NCI-H2107 treated with DMSO at 0.1 percent for 48 hours (cell line): ENCODE measurements at regions not wholly inside any gene's neighbourhood (a gene's known extent, or its start where the extent isn't known, plus 50 kb on each side); places are given as distances from the start of the nearest gene placed in this dataset.
"Not testable (repeated sequence)": the region's sequence is repeated elsewhere in the genome, so short reads cannot be mapped to it uniquely, and the experiment has no call there.

Experiments used
- DNase-seq: peaks from one replicate; lab custom pipeline; 2025; ENCODE audit not compliant: unreplicated experiment; lab: John Stamatoyannopoulos, UW

DNA sequence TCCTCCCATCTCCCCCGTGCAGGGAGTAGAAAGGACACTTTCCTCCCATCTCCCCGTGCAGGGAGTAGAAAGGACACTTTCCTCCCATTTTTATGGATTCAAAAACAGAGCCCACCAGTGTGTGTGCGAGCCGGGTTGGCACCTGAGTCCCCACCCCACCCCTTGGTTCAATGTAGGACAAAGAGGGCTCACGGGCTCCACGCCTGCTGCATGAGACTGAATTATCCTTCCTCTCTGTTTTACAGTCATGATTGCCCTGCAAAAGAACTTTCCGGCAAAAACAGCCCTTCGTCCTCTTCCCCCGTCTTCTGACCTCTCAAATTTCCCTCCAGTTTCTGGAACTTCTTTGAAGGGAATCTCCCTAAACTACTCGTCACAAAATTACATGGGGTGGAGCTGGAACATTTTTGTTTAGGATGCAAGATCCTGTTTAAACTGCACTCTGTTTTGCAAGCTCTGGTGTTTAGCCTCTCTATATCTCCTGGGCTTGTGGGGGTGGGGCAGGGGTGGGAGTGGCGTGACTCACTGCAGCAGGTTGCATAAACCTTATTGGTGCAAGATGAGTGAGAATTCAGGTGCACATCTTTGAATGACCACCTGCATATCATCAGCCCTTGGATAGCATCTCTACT, 99.8 kb downstream of the PSMG1 start:
- DNase-seq = no peak

DNA sequence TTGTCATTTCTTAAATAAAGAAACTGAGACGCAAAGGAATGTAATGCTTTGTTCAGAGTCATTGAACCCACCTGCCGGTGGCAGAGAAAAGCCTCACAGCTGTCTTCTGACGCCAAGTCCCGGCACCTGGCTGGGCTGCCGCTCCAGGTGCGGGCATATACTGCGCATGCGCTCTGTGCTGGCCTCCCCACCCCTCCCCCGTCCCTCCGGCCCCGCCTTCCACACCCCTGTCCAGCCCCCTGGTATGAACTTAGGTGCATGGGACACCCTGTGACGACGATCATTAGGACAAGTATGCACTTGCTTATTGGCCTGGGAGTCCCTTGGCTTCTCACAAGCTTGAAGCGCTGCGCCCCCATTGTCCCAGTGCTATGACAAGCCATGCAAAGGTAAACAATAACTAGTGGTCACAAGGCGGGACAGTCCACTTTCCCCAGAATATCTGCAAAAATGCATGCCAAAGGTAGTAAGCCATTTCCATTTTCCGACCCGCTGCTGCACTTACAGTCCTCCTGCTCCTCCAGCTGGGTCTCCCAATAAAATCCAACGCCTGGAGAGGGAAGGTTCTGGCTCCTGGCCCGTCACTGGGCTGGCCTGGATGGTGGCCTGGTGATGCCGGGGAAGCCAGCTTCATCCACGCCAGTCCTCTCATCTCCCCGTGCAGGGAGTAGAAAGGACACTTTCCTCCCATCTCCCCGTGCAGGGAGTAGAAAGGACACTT, 100.4 kb downstream of the PSMG1 start:
- DNase-seq = peak; percentile 58

DNA sequence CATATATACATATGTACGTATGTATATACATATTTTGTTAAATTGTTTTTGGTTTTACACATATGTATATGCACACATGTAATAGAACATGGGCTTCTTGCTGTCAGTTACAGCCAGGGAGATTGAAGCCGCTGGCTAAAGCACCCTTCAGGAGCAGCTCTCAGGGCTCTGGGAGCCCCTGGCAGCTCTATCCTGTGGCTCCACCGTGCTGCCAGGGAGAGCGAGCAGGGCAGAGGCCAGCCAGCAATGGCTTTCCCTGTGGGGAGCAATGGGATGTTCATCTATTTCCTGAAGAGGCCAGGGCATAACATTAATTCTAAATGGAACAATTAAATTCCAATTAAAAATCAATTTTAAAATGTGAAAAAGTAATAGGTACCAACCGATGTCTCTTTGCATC, 102.9 kb downstream of the PSMG1 start:
- no peak for DNase-seq

DNA sequence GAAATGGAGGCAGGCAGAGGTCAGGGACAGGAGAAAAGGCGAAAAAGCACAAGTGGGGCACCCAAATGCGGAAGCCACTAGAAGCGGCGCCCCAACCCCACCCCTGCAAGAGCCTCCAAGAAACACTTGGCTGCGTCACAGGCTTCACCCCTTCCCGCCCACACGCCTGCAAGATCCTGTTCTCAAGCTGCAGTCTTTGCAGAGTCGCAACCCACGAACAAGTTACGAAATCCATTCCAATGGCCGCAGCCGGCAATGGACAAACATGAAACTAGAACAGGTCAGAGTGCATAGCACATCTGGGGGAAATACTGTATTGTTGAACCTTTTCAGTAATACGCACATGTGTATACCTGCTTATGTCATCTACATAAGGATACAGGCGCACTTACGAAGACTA, 103.6 kb downstream of the PSMG1 start:
- DNase-seq = no peak

DNA sequence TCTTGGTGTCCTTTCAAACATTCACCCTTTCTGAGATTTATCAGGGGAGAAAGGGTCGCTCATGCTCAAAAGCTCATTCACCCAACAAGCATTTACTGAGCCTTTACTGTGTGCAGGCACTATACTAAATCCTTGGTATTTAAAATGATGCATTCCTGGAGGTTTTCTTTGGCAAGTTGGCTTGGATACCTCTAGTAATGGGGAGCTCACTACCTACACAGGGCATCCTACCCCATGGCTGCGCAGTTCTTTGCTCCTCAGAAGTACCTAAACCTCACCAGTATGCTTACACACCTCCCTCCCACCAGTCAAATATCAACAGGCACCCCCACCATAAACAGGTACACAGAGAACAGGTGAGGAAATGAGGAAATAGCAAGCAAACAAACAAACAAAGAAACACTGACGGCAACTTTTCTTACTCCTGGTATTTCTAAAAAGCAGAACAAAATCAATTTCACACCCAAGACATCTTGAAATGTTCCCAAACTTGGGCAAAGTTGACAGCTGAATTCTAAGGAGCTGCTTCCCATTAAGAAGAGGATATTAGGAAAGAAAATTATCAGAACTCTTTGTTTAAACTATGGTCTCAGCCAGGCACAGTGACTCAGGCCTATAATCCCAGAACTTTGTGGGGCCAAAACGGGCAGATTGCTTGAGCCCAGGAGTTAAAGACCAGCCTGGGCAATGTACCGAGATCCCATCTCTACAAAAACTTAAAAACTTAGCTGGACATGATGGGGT, 104.8 kb downstream of the PSMG1 start:
- no peak for DNase-seq

DNA sequence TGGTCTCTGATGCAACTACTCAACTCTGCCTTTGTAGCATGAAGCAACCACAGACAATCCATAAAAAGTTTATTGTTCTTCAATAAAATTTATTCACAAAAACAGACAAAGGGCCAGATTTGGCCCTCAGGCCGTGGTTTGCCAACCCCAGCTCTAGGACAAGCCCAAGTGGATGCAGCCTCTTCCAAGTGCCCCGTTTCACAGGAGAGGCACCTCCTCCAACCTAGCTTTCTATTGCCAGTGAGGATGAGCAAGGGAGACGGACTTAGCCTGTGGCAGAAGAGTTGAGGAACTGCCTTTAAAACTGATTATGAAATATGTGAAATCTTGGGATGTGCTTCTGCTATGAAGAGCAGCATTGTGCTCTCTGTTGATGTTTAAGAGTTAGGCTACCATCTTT, 105.4 kb downstream of the PSMG1 start:
- DNase-seq = no peak

DNA sequence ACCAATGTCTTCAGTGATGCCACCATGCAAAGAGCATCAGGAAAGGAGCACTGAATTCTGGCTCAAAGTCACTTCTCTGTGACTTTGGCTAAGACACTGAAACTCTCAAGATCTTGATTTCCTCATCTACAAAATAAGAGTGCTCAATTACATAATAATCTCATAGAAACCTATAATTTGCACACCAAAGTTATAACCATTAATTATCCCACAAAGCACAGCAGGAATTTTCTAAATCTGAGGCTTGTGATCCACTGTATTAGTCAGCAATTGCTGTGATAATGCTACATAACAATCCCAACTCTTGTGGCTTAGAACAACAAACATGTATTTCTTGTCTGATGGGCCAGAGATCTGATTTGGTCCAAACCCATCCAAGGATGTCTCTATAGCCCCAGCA, 108.7 kb downstream of the PSMG1 start:
- DNase-seq = no peak

DNA sequence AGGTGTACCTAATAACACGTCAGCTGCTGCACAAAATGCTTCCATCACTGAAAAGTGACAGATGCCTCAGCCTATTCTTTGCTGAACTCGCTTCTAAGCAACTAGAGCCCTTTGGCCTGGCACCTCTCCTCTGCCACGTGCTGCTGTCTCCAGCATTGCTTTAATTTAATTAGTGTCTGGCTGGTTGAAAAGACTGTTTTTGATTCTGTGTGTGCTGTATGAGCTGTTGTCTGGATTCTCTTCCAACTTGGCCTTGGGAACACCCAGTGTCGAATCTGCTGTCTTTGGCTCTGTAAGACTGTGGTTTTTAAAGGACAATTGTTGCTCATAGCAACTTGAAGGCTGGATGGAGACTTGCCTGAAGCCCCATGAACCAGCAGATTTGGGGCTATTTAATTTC, 109.5 kb downstream of the PSMG1 start:
- no peak for DNase-seq

DNA sequence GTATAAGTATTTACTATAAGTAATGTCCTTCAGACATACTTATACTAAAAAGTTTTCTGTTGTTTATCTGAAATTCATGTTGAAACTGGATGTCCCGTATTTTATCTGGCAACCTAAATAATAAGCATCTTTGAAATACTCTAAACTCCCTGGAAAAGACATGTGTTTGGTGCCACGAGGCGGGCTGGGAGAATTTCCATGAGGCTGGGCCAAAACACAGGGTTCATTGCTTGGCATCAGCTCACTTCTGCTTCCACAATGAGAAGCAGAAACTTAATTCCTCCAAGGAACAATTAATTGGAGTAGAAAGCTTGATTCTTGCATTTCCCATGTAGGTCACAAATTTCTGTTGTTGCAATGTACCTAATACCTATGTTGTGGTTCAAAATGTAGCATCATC, 110.2 kb downstream of the PSMG1 start:
- DNase-seq = no peak

DNA sequence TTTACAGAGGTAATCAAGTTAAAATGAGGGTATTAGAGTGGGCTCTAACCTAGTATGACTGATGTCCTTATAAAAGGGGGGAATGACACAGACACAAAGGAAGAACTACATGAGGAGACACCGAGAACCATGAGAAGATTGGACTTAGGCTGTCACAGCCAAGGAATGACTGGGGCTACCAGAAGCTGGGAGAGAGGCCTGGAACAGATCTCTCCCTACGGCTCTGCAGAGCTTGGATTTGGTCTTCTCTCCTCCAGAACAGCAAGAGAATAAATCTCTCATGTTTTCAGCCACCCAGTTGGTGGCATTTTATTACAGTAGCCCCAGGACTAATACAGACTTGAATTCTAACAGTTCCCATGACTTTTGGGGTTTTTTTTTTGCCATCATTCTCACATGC, 110.8 kb downstream of the PSMG1 start:
- DNase-seq = no peak

DNA sequence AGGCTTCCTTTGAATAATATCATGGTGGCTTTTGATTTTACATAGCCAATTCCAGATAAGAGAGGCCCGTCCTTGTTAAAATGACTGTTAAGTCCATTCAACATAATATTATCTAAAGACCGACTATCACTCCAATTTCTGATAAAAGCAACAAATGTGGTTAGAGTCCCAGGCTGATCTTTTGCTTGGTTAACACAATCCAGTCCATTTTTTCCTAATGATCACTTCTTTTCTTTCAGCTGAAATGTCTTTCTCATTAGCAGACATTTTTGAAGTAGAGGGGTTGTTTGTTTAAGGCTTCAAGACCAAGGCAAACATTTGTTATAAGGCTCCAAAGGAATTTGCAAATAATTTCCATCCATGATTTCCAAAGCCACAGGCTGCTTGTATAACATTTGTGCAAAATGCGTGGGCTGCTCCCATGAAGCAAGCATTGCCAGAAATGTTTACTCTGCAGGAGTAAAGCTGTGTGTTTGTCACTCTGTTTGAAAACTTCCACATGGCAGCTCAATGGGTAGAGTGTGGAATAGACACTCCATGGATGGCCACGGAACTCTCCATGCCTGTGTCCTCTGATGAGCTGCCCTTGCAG, 111.5 kb downstream of the PSMG1 start:
- no peak for DNase-seq

DNA sequence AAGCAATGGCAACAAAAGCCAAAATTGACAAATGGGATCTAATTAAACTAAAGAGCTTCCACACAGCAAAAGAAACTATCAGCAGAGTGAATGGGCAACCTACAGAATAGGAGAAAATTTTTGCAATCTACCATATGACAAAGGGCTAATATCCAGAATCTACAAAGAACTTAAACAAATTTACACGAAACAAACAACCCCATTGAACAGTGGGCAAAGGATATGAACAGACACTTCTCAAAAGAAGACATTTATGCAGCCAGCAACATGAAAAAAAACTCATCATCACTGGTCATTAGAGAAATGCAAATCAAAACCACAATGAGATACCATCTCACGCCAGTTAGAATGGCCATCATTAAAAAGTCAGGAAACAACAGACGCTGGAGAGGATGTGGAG, 113.4 kb downstream of the PSMG1 start:
- not testable (repeated sequence) for DNase-seq

DNA sequence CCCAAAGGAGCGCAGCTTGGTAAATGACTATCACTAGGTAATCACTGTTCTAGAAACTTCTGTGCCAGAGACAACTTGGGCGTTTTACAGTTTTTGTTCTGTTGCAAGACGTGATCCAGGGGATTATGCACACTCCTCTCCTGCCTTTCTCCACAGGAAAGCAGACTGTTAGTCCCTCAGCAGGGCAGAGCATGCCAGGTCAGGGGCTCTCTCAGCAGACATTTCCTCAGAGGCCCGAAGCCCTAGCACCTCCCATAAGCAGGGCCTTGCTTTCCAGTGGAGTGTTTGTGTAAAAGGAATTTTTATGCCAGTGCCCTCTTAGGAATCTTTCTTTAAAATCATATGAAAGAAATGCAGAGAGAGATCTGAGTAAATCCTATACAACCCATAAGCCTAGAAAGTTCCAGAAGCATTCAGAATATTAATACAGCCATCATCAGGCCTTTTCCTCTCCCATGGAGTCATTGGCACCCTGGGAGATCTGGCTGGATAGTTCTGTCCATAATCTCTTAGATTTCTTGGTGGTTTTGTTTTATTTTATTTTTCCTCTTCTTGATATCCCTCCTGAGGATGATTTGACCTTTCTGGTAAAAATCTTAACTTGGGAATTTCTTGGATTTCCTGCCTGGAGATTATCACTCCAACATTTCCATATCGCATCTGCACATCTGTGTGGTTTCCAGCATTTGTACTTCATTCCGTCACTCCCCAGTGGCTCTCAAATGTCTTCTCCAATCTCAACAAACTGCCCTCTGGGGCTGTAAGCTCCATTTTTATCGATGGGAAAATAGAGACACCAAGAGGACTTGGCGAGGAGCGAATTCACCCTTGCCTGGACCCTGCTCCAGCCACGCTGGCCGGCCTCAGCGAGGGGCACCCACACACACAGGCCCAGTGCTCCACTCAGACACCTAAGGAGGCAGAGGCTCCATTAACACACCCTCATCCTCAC, 116.1 kb downstream of the PSMG1 start:
- DNase-seq = no peak

DNA sequence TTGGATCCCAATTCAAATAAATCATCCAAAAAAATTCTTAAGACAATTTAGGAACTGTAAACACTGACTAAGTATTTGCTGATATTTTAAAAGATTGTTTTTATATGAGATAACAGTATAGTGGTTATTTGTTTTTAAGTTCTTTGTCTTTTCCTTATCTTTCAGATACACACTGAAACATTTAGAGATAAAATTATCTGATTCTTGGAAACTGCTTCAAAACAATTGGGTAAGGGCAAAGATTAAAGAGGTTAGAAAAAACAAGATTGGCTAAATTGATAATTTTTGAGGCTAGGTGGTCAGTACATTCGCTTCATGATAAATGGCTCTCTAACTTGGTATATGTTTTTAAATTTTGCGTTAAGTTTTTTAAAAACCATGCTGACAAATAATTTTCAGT, 117.3 kb downstream of the PSMG1 start:
- no peak for DNase-seq

DNA sequence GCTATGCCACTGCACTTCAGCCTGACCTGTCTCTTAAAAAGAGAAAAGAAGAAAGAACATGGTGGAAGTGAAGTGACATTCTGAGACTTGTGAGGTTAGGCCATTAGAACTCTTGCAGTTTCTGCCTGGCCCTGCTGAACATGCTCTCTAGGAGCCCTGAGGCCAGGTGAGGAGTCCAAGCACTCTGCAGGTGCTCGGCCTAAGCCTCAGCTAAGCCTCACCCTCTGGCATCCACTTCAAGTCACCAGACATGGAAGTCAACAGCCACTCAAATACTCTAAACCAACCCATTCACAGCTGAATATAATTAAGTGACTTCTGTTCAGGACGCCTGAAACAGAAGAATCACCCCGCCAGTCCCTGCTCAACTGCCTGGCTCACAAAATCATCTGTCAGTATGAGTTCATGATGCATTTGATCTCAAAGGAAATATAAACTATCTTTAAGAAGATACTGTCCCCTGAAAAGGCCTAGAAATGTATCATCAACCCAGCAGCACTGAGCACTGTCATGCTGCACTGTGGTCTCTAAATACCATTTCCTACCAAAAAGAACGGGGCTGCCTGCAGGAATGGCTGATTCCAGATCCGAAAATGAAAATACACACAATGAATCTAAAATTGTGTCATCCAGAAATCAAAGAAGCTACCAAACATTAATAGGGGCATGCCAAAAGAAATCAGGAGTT, 118.8 kb downstream of the PSMG1 start:
- no peak for DNase-seq

DNA sequence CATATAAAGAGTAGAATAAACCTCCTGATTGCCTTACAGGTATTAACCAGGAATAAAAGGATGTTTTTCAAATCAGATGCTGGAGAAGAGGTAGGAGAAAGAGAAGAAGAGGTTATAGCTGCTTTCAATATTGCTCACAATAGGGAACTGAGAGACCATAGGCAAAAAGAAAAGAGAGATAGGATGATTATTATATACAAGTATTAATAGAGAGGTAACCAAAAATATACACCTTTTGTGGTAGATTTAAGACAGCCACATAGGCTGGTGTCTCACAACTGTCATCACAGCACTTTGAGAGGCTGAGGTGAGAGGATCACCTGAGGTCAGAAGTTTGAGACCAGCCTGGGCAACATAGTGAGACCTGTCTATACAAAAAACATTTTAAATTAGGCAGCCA, 119.7 kb downstream of the PSMG1 start:
- no peak for DNase-seq

DNA sequence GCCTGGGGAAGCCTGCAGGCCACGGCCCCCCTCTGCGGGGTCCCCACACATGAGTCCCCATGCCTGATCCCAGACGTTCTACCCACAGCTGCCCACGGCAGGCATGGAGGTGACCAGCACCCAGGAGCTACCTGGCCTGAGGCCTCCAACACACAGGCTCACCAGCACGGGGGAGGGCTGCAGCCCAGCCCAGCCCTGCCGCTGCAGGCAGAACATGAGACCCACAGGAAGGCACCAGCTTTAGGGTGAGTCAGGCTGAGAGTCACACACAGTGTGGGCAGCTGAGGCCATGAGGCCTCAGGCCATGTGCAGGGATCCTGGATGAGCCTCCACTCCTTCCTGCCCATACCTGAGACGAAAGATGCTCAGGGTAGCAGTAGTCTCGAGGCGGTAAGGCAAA, 121.1 kb downstream of the PSMG1 start:
- no peak for DNase-seq

DNA sequence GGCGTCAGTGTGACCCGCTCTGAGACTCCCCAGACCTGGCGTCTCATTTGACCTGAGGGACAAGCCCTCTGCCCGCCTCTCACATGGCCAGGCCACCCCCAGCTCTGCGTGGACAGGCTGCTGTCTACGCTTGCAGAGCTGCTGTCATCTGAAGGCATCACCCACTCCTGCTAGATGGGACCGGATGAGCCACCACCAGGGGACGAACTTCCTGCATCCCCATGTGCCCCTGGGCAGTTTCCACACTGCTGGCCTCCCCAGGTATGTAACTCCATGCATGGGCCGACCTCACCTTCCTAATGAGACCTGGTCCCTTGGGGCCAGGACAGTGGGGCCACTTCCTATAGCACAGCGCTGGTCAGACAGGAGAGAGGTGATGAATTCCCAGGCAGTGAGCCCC, 121.5 kb downstream of the PSMG1 start:
- DNase-seq = no peak

DNA sequence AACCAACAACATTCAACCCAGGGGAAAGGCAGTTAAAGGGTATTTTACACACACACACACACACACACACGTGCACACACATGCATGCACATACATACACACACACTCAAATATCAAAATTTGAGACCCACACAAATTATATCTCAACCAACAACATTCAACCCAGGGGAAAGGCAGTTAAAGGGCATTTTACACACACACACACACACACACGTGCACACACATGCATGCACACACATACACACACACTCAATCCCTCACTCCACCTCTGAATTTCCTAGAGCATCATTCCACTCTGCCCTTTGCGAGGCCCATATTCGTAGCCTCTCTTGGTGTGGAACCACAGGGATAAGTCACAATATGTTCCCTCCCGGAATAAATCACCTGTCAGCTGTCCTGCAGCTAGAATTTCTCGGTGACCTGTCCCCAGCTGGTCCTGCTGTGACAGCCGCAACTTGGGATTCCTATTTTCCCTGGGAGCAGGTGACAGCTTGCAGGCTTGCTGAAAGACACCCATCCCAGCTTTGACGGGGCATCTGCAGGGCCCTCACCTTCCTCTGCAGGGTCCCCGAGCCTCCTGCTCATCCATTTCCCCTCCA, 122.7 kb downstream of the PSMG1 start:
- peak; percentile 27 for DNase-seq

DNA sequence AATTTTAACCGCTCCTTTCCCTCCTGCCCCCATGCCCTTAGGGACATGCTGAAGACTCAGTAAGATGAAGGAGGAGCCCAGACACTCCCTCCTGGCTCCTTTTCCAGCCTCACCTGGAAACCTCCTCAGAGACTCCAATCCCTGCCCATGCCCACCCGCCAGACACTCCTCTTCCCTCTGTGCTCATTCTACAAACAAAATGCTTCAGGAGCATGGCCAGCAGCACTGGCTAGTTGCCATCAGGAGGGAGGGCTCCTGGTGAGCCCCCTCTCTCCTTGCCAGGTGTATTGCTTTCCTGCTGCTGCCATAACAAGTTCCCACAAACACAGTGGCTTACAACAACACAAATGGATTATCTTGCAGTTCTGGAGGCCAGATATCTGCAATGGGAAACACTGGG, 126.1 kb downstream of the PSMG1 start:
- peak; percentile 88 for DNase-seq
